H1 (cell line): ENCODE measurements at regions not wholly inside any gene's neighbourhood (a gene's known extent, or its start where the extent isn't known, plus 50 kb on each side); places are given as distances from the start of the nearest gene placed in this dataset.

Experiments
- ASH2L ChIP-seq: fragments of 200-600, 300-600 bp; sonication (generic); IDR thresholded peaks from one replicate; pipeline ENCODE4 v1.7.1; 2017; ENCODE audit warnings: low read length
- BCL11A ChIP-seq, 2 experiments: IDR thresholded peaks; one replicate each; pipeline ENCODE4 v1.6.1; 2011; ENCODE audit warnings: low read depth in 2 of 2, low read length in 2 of 2, mild to moderate bottlenecking in 2 of 2
- CTCF ChIP-seq, 3 experiments: IDR thresholded peaks; 1 replicate in 2 of 3; 2 replicates in 1 of 3; pipeline versions ENCODE4 v1.5.1 to v1.6.1; 2011; ENCODE audit warnings: low read length in 3 of 3, mild to moderate bottlenecking in 3 of 3, inconsistent platforms in 2 of 3, low read depth in 1 of 3, moderate library complexity in 1 of 3; ENCODE audit not compliant: insufficient read depth in 1 of 3; ENCODE audit errors: control extremely low read depth in 1 of 3
- EZH2 ChIP-seq: fragments of 200-600 bp; sonication (generic); IDR thresholded peaks from 2 replicates; pipeline ENCODE4 v1.7.1; 2012; ENCODE audit warnings: low read depth, mild to moderate bottlenecking, moderate library complexity, low read length, inconsistent platforms; ENCODE audit not compliant: severe bottlenecking
- HDAC6 ChIP-seq: IDR thresholded peaks from one replicate; pipeline ENCODE4 v1.7.1; 2012; ENCODE audit warnings: low read depth, mild to moderate bottlenecking, inconsistent platforms, low read length, moderate library complexity
- KDM4A ChIP-seq: IDR thresholded peaks from one replicate; pipeline ENCODE4 v1.7.1; 2012; ENCODE audit warnings: low read depth, mild to moderate bottlenecking, moderate library complexity, low read length, inconsistent platforms; ENCODE audit not compliant: severe bottlenecking
- MAFK ChIP-seq: IDR thresholded peaks from 2 replicates; pipeline ENCODE4 v1.6.1; 2012; ENCODE audit warnings: low read depth, mild to moderate bottlenecking, improper control_type of control experiment, low read length
- NANOG ChIP-seq: IDR thresholded peaks from 2 replicates; pipeline ENCODE4 v1.6.1; 2011; ENCODE audit warnings: low read length, low read depth, mild to moderate bottlenecking, inconsistent platforms; ENCODE audit not compliant: insufficient read depth, poor library complexity, severe bottlenecking
- POLR2A ChIP-seq, 2 experiments: IDR thresholded peaks; 1 replicate in 1 of 2; 2 replicates in 1 of 2; pipeline ENCODE4 v1.6.1; 2011; ENCODE audit warnings: low read depth in 2 of 2, low read length in 2 of 2, mild to moderate bottlenecking in 2 of 2; ENCODE audit errors: control extremely low read depth in 1 of 2
- POLR2AphosphoS5 ChIP-seq: IDR thresholded peaks from 2 replicates; pipeline ENCODE4 v1.6.1; 2011; ENCODE audit warnings: low read depth, low read length
- RAD21 ChIP-seq, 2 experiments: IDR thresholded peaks in 1 of 2; conservative IDR thresholded peaks in 1 of 2; 2 replicates each; pipeline ENCODE4 v1.6.1; 2011; ENCODE audit warnings: low read depth in 2 of 2, low read length in 2 of 2, improper control_type of control experiment in 1 of 2, inconsistent platforms in 1 of 2, mild to moderate bottlenecking in 1 of 2, moderate library complexity in 1 of 2
- RBBP5 ChIP-seq: IDR thresholded peaks from 2 replicates; pipeline ENCODE4 v1.7.1; 2012; ENCODE audit warnings: low read depth, mild to moderate bottlenecking, inconsistent platforms, low read length, moderate library complexity, borderline replicate concordance
- SIX5 ChIP-seq: IDR thresholded peaks from 2 replicates; pipeline ENCODE4 v1.6.1; 2011; ENCODE audit warnings: mild to moderate bottlenecking, low read depth, low read length
- USF2 ChIP-seq: IDR thresholded peaks from 2 replicates; pipeline ENCODE4 v1.6.1; 2011; ENCODE audit warnings: low read length, improper control_type of control experiment

- TF ChIP-seq ASH2L, result no peak
- no peak for TF ChIP-seq KDM4A
- TF ChIP-seq POLR2A (IDR thresholded peaks at IDR 0.05; ENCODE audit: control extremely low read depth in 1 of 2, low read depth in 2 of 2, low read length in 2 of 2), result no peak
- TF ChIP-seq NANOG, result no peak
- no peak for TF ChIP-seq CTCF (IDR thresholded peaks at IDR 0.05; ENCODE audit: control extremely low read depth in 1 of 3, insufficient read depth in 1 of 3, low read depth in 1 of 3, low read length in 3 of 3)
- TF ChIP-seq POLR2AphosphoS5, result no peak
- no peak for TF ChIP-seq EZH2
- TF ChIP-seq RBBP5, result no peak
- TF ChIP-seq HDAC6, result no peak
- TF ChIP-seq SIX5, result no peak
- TF ChIP-seq RAD21 (IDR thresholded peaks at IDR 0.05 in 1 of 2, conservative IDR thresholded peaks at IDR 0.05 in 1 of 2; ENCODE audit: low read depth in 2 of 2, low read length in 2 of 2), result no peak
- TF ChIP-seq USF2, result no peak
- no peak for TF ChIP-seq BCL11A (IDR thresholded peaks at IDR 0.05; ENCODE audit: low read depth in 2 of 2, low read length in 2 of 2)
- TF ChIP-seq MAFK, result no peak
Measured at GRCh38 chr4:15262396-15262795, 165.4 kb upstream of the C1QTNF7 start.
